HepG2 (cell line): ENCODE measurements at regions not wholly inside any gene's neighbourhood (a gene's known extent, or its start where the extent isn't known, plus 50 kb on each side); places are given as distances from the start of the nearest gene placed in this dataset.

Experiments
- ADNP ChIP-seq: sonication (generic); formaldehyde crosslinking; IDR thresholded peaks from 2 replicates; pipeline ENCODE4 v1.4.0; 2020; ENCODE audit warnings: missing genetic modification reagents
- CBFB ChIP-seq: sonication (generic); formaldehyde crosslinking; IDR thresholded peaks from 2 replicates; pipeline ENCODE4 v1.4.0; 2020; ENCODE audit warnings: missing genetic modification reagents
- CHD2 ChIP-seq: IDR thresholded peaks from 2 replicates; pipeline ENCODE4 v1.6.1; 2011; ENCODE audit warnings: low read depth, low read length, improper control_type of control experiment
- CTCF ChIP-seq: sonication (generic); formaldehyde crosslinking; IDR thresholded peaks from 2 replicates; pipeline ENCODE4 v1.5.0; 2020; ENCODE audit warnings: mild to moderate bottlenecking, missing genetic modification reagents, moderate library complexity
- EP300 ChIP-seq, 3 experiments: sonication (generic) in 1 of 3; formaldehyde crosslinking in 1 of 3; IDR thresholded peaks; 2 replicates each; pipeline versions ENCODE4 v1.5.1 to v1.6.1; 2011 to 2020; ENCODE audit warnings: low read depth in 2 of 3, low read length in 2 of 3, borderline replicate concordance in 1 of 3, improper control_type of control experiment in 1 of 3, mild to moderate bottlenecking in 1 of 3, missing genetic modification reagents in 1 of 3, moderate library complexity in 1 of 3
- HOXA5 ChIP-seq: sonication (generic); formaldehyde crosslinking; IDR thresholded peaks from 2 replicates; pipeline ENCODE4 v1.4.0; 2020; ENCODE audit warnings: missing genetic modification reagents
- JUND ChIP-seq: sonication (generic); formaldehyde crosslinking; IDR thresholded peaks from 2 replicates; pipeline ENCODE4 v1.8.0; 2022; ENCODE audit warnings: mild to moderate bottlenecking, missing genetic modification reagents
- RFX5 ChIP-seq: IDR thresholded peaks from 2 replicates; pipeline ENCODE4 v1.6.1; 2011; ENCODE audit warnings: low read depth, low read length, improper control_type of control experiment
- SIN3B ChIP-seq: fragments of 150-350 bp; IDR thresholded peaks from 2 replicates; pipeline ENCODE4 v1.6.1; 2014; ENCODE audit warnings: low read length
- ZFX ChIP-seq: sonication (generic); formaldehyde crosslinking; IDR thresholded peaks from 2 replicates; pipeline ENCODE4 v1.4.0; 2020; ENCODE audit warnings: mild to moderate bottlenecking, low read depth, missing genetic modification reagents, moderate library complexity
- TF ChIP-seq, protein P1 (sequence below): sonication (generic); formaldehyde crosslinking; IDR thresholded peaks from 2 replicates; pipeline ENCODE4 v1.4.0; 2020; ENCODE audit warnings: missing genetic modification reagents
- TF ChIP-seq, protein P2 (sequence below): sonication (generic); formaldehyde crosslinking; IDR thresholded peaks from 2 replicates; pipeline ENCODE4; 2020; ENCODE audit warnings: missing genetic modification reagents, mild to moderate bottlenecking, borderline replicate concordance

- TF ChIP-seq HOXA5 (CRISPR knock-in tag) (no peak), EP300 (IDR thresholded peaks at IDR 0.05; ENCODE audit: low read depth in 2 of 2, low read length in 2 of 2) (no peak), EP300 (CRISPR knock-in tag; IDR thresholded peaks at IDR 0.05; ENCODE audit: borderline replicate concordance) (no peak), CHD2 (no peak), SIN3B (no peak), RFX5 (no peak), CTCF (CRISPR knock-in tag) (no peak), ADNP (no peak), ZFX (CRISPR knock-in tag) (no peak), CBFB (CRISPR knock-in tag) (no peak), JUND (no peak)
- TF ChIP-seq, protein P1, sequence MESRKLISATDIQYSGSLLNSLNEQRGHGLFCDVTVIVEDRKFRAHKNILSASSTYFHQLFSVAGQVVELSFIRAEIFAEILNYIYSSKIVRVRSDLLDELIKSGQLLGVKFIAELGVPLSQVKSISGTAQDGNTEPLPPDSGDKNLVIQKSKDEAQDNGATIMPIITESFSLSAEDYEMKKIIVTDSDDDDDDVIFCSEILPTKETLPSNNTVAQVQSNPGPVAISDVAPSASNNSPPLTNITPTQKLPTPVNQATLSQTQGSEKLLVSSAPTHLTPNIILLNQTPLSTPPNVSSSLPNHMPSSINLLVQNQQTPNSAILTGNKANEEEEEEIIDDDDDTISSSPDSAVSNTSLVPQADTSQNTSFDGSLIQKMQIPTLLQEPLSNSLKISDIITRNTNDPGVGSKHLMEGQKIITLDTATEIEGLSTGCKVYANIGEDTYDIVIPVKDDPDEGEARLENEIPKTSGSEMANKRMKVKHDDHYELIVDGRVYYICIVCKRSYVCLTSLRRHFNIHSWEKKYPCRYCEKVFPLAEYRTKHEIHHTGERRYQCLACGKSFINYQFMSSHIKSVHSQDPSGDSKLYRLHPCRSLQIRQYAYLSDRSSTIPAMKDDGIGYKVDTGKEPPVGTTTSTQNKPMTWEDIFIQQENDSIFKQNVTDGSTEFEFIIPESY (CRISPR knock-in tag), result no peak
- TF ChIP-seq, protein P2, sequence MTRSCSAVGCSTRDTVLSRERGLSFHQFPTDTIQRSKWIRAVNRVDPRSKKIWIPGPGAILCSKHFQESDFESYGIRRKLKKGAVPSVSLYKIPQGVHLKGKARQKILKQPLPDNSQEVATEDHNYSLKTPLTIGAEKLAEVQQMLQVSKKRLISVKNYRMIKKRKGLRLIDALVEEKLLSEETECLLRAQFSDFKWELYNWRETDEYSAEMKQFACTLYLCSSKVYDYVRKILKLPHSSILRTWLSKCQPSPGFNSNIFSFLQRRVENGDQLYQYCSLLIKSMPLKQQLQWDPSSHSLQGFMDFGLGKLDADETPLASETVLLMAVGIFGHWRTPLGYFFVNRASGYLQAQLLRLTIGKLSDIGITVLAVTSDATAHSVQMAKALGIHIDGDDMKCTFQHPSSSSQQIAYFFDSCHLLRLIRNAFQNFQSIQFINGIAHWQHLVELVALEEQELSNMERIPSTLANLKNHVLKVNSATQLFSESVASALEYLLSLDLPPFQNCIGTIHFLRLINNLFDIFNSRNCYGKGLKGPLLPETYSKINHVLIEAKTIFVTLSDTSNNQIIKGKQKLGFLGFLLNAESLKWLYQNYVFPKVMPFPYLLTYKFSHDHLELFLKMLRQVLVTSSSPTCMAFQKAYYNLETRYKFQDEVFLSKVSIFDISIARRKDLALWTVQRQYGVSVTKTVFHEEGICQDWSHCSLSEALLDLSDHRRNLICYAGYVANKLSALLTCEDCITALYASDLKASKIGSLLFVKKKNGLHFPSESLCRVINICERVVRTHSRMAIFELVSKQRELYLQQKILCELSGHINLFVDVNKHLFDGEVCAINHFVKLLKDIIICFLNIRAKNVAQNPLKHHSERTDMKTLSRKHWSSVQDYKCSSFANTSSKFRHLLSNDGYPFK (CRISPR knock-in tag), result no peak
Observed at GRCh38 chr10:2208106-2208505, 470.8 kb upstream of the ADARB2 start.
